A673 (cell line): ENCODE measurements at regions not wholly inside any gene's neighbourhood (a gene's known extent, or its start where the extent isn't known, plus 50 kb on each side); places are given as distances from the start of the nearest gene placed in this dataset.

ENCODE experiments used
- CTCF ChIP-seq: fragments of 300-800, 200-600 bp; sonication (generic); conservative IDR thresholded peaks from 2 replicates; pipeline ENCODE4 v1.5.1; 2017; ENCODE audit warnings: low read depth, mild to moderate bottlenecking, antibody characterized with exemption, low read length, moderate library complexity, mixed read lengths
- EZH2 ChIP-seq: fragments of 200-600 bp; sonication (generic); IDR thresholded peaks from 2 replicates; pipeline ENCODE4 v1.6.1; 2017; ENCODE audit warnings: borderline replicate concordance, low read depth, mild to moderate bottlenecking, mixed read lengths, antibody characterized with exemption, low read length; ENCODE audit not compliant: poor library complexity, severe bottlenecking

GRCh38 chr5:25964009-25964372 lies 1074.4 kb downstream of the CDH9 start:
- no peak for TF ChIP-seq CTCF
- no peak for TF ChIP-seq EZH2
